Lower leg skin (tissue), 4 donors: ENCODE measurements at regions not wholly inside any gene's neighbourhood (a gene's known extent, or its start where the extent isn't known, plus 50 kb on each side); places are given as distances from the start of the nearest gene placed in this dataset.

Experiments
- DNase-seq, 2 donors: peaks; one replicate each; pipeline ENCODE4 v3.0.0-alpha.2; 2019; ENCODE audit warnings: low spot score in 2 of 2
- H3K4me3 ChIP-seq: fragments of 200-600 bp; sonication (generic); 2 replicates; pipeline ENCODE4 v1.5.1; 2017; ENCODE audit warnings: mild to moderate bottlenecking, low read depth; ENCODE audit not compliant: poor library complexity, severe bottlenecking
- CTCF ChIP-seq, 3 donors: fragments of 450-650 bp; IDR thresholded peaks; one replicate each; pipeline ENCODE4 v1.5.1; 2016; ENCODE audit warnings: antibody characterized with exemption in 3 of 3, mild to moderate bottlenecking in 3 of 3, moderate library complexity in 2 of 3
- POLR2A ChIP-seq, 2 donors: fragments of 450-650 bp; IDR thresholded peaks; one replicate each; pipeline ENCODE4 v1.6.1; 2016 to 2017; ENCODE audit warnings: antibody characterized with exemption in 2 of 2, mild to moderate bottlenecking in 1 of 2, moderate library complexity in 1 of 2
- WGBS, 2 donors: methylation state at CpG; one replicate each; pipeline ENCODE4 v1.1.5; 2018; 5-methylcytosine and 5-hydroxymethylcytosine counted together
- intact Hi-C: fragments of 100-400 bp; cut with DNase I; formaldehyde crosslinking; loops from one replicate; pipeline ENCODE4 v1.15.0; 2023; ENCODE audit warnings: low total_unique reads

- WGBS, 2 donors: 93 to 96% methylated on average over 2 of the region's 2 CpGs
Measured at GRCh38 chr10:9550810-9551209, 1466.9 kb upstream of the CELF2 start.

GRCh38 chr10:9554321-9554720 is 1463.4 kb upstream of the CELF2 start:
- 17 to 31% methylated on average over 1 of the region's 1 CpG for WGBS, 2 donors
- no peak overlapping the region for H3K4me3 ChIP-seq
- TF ChIP-seq CTCF (IDR thresholded peaks at IDR 0.05) (no peak), POLR2A (IDR thresholded peaks at IDR 0.05) (no peak)

More at GRCh38 chr10:9550810-9551209, 1466.9 kb upstream of the CELF2 start:
- intact Hi-C loops: no loop called here
- no peak for DNase-seq
- H3K4me3 ChIP-seq: no peak overlapping the region
- TF ChIP-seq CTCF (IDR thresholded peaks at IDR 0.05): no peak
- no peak for TF ChIP-seq POLR2A (IDR thresholded peaks at IDR 0.05)

GRCh38 chr10:9560976-9561375 is 1456.7 kb upstream of the CELF2 start:
- WGBS, 2 donors: 58 to 63% methylated on average over 3 of the region's 3 CpGs
- TF ChIP-seq CTCF (IDR thresholded peaks at IDR 0.05) (no peak), POLR2A (IDR thresholded peaks at IDR 0.05) (no peak)
- no peak for DNase-seq
- no peak overlapping the region for H3K4me3 ChIP-seq
- intact Hi-C loops: loop anchor here (5.0 kb wide), 1 partner anchor 1876 kb away; no protein-coding TSS in a partner anchor

More at GRCh38 chr10:9554321-9554720, 1463.4 kb upstream of the CELF2 start:
- no peak for DNase-seq
- intact Hi-C loops: no loop called here

GRCh38 chr10:9561821-9562505 is 1455.7 kb upstream of the CELF2 start:
- TF ChIP-seq POLR2A (IDR thresholded peaks at IDR 0.05) (no peak), CTCF (IDR thresholded peaks at IDR 0.05) (no peak)
- intact Hi-C loops: loop anchor here (5.0 kb wide), 1 partner anchor 1875 kb away; no protein-coding TSS in a partner anchor
- 10 to 21% methylated on average over 1 of the region's 1 CpG for WGBS, 2 donors
- DNase-seq: no peak
- H3K4me3 ChIP-seq: no peak overlapping the region

GRCh38 chr10:9577746-9578145 is 1439.9 kb upstream of the CELF2 start:
- WGBS, 2 donors: 34 to 47% methylated on average over 1 of the region's 1 CpG
- TF ChIP-seq CTCF (IDR thresholded peaks at IDR 0.05): no peak
- TF ChIP-seq POLR2A (IDR thresholded peaks at IDR 0.05): no peak
- DNase-seq: no peak
- intact Hi-C loops: no loop called here
- no peak overlapping the region for H3K4me3 ChIP-seq
